Type B pancreatic cell (in vitro differentiated cells): ENCODE measurements at regions not wholly inside any gene's neighbourhood (a gene's known extent, or its start where the extent isn't known, plus 50 kb on each side); places are given as distances from the start of the nearest gene placed in this dataset.

Experiments
- DNase-seq: peaks from one replicate; pipeline ENCODE4 v3.0.0; 2021; ENCODE audit warnings: mixed read lengths; ENCODE audit not compliant: unreplicated experiment; ENCODE audit errors: extremely low spot score
- H3K27ac Mint-ChIP-seq: 2 replicates; pipeline ENCODE4 v1.8.0; 2021; ENCODE audit warnings: mild to moderate bottlenecking, mixed read lengths
- H3K27me3 Mint-ChIP-seq: 2 replicates; pipeline ENCODE4 v1.8.0; 2021; ENCODE audit warnings: mixed read lengths
- H3K36me3 Mint-ChIP-seq: 2 replicates; pipeline ENCODE4 v1.8.0; 2021; ENCODE audit warnings: mixed read lengths
- H3K4me1 Mint-ChIP-seq: one replicate; pipeline ENCODE4 v1.8.0; 2021; ENCODE audit warnings: mixed read lengths; ENCODE audit not compliant: unreplicated experiment
- H3K4me3 Mint-ChIP-seq: 2 replicates; pipeline ENCODE4 v1.8.0; 2021; ENCODE audit warnings: mild to moderate bottlenecking, mixed read lengths
- H3K9me3 Mint-ChIP-seq: 2 replicates; pipeline ENCODE4 v1.8.0; 2021; ENCODE audit warnings: mixed read lengths
- TF ChIP-seq, protein P1 (sequence below): fragments of 200-600 bp; sonication (generic); conservative IDR thresholded peaks from 2 replicates; pipeline ENCODE4 v1.5.0; 2021; ENCODE audit warnings: antibody characterized with exemption, mild to moderate bottlenecking

DNA sequence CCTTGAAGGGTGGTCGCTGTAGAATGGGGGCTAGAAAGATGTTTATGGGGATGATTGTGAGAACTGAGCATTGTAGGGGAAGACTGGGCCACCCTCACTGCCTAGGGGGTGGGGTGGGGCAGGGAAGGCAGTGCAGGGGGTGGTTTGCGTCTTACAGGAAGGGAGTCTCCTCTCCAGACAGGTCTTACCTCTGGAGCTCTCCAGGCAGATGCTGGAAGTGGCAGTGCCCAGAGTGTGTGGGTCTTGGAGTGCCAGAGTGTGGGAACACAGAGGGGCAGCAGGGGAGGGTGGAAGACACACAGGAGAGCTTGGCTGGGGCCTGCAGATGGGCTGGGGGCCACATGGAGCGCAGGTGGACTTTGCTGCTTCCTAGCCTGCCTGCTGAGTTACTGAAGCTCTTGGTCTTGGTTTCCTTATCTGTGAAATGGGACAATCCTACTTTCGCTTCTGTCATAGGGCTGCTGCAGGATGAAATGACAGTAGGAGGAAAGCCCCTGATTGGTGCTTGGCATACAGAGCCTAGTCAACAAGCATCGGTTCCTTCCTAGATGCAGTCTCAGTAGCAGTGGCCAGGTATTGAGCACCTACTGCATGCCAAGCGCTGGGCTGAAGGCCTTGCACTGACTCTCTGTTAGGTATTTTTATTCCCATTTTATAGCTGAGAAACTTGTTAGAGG is 118.3 kb downstream of the SLC25A47 start:
- H3K4me3 Mint-ChIP-seq: no peak overlapping the region
- no peaks in the 10 kb centered on the region for H3K27me3 Mint-ChIP-seq
- peaks cover 15% of the 10 kb centered on the region for H3K4me1 Mint-ChIP-seq
- H3K36me3 Mint-ChIP-seq: no peaks in the 10 kb centered on the region
- no peaks in the 10 kb centered on the region for H3K9me3 Mint-ChIP-seq
- no peak for DNase-seq
- H3K27ac Mint-ChIP-seq: peak overlapping the region; percentile 24
- TF ChIP-seq, protein P1, sequence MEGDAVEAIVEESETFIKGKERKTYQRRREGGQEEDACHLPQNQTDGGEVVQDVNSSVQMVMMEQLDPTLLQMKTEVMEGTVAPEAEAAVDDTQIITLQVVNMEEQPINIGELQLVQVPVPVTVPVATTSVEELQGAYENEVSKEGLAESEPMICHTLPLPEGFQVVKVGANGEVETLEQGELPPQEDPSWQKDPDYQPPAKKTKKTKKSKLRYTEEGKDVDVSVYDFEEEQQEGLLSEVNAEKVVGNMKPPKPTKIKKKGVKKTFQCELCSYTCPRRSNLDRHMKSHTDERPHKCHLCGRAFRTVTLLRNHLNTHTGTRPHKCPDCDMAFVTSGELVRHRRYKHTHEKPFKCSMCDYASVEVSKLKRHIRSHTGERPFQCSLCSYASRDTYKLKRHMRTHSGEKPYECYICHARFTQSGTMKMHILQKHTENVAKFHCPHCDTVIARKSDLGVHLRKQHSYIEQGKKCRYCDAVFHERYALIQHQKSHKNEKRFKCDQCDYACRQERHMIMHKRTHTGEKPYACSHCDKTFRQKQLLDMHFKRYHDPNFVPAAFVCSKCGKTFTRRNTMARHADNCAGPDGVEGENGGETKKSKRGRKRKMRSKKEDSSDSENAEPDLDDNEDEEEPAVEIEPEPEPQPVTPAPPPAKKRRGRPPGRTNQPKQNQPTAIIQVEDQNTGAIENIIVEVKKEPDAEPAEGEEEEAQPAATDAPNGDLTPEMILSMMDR: no peak

DNA sequence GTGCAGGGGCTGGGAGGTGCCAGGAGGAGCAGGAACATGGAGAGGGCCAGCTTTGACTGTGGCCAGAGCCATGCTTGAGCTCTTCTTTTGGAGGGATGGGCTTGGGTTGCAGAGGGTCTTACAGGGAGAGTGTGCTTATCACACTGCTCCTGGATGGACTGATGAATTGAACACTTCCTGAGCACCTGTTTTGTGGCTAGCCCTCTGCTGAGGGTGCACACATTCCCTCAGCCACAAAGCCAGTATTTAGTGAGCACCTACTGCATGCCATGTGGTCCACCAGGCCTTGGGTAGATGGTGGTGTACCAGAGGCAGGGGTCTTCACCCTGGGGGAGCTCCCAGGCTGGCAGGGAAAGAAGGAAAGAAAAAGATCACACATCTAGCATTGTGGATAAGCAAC is 118.9 kb downstream of the SLC25A47 start:
- H3K9me3 Mint-ChIP-seq: no peaks in the 10 kb centered on the region
- peaks cover 20% of the 10 kb centered on the region for H3K4me1 Mint-ChIP-seq
- H3K4me3 Mint-ChIP-seq: no peak overlapping the region
- H3K27ac Mint-ChIP-seq: no peak overlapping the region
- DNase-seq: no peak
- TF ChIP-seq, protein P1: no peak
- no peaks in the 10 kb centered on the region for H3K36me3 Mint-ChIP-seq
- H3K27me3 Mint-ChIP-seq: no peaks in the 10 kb centered on the region

DNA sequence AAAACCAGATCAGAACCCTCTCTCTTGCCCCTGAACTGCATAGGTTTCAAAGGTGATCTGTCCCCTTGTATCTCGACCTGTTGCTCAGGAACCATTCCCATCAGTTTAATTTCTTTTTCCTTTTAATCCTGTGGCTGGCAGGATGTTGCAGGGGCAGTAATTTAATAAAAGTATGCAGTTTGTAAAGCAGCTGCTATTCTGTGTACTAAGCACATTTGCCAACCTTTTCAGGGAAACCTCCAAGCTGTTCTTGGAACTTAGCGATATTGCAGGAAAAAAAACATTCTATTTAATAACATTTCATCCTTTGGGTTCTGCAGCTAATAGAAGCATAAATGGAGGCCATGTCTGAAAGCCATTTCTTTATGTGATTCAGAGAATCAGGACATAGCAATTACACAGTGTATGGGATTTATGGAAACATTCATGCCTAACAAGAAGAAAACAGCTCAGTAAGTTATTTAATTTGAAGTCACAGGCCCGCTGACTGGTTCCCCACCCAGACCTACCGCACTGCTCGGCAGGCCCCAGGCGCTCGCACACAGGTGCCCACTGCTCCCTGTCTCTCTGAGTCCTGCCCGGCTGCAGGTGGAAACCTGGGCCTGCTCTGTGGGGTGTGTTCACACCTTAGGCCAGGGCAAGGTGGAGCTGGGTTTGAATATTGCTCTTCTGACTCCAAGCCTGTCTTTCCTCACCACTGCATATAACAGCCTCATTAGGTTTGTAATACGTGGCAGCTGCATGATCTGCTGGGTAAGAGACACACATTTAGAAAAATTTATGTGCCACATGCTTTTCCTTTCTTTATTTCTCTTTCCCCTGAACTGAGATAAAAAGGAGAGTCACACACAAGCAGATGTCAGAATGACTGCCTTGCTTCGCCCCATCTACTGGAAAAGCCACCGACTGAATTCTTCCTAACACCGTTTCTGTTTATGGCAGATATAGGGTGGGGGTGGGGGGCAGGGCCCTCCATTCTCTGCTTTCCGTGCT is 119.7 kb downstream of the SLC25A47 start:
- H3K27ac Mint-ChIP-seq: no peak overlapping the region
- no peaks in the 10 kb centered on the region for H3K9me3 Mint-ChIP-seq
- no peak overlapping the region for H3K4me3 Mint-ChIP-seq
- DNase-seq: no peak
- H3K27me3 Mint-ChIP-seq: no peaks in the 10 kb centered on the region
- TF ChIP-seq, protein P1: no peak
- no peaks in the 10 kb centered on the region for H3K36me3 Mint-ChIP-seq
- H3K4me1 Mint-ChIP-seq: peaks cover 25% of the 10 kb centered on the region

DNA sequence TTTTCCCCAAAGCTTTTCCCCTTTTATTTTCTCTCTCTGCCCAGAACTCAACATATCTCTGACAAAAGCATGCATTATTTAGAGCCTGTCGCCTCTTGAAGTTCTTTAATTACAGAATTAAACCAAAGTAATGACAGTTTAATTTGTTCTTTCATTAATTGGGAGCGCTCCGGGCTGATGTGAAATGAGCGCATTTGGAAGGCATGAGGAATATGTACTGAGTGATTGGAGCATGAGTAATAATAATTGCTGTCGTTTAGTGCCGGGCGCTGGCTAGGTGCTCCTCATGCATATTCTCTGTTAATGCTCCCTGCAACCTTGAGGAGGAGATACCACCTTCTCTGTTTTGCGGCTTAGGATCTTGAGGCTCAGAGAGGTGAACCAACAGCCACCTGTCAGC is 120.5 kb downstream of the SLC25A47 start:
- peaks cover 25% of the 10 kb centered on the region for H3K4me1 Mint-ChIP-seq
- H3K9me3 Mint-ChIP-seq: no peaks in the 10 kb centered on the region
- no peaks in the 10 kb centered on the region for H3K27me3 Mint-ChIP-seq

DNA sequence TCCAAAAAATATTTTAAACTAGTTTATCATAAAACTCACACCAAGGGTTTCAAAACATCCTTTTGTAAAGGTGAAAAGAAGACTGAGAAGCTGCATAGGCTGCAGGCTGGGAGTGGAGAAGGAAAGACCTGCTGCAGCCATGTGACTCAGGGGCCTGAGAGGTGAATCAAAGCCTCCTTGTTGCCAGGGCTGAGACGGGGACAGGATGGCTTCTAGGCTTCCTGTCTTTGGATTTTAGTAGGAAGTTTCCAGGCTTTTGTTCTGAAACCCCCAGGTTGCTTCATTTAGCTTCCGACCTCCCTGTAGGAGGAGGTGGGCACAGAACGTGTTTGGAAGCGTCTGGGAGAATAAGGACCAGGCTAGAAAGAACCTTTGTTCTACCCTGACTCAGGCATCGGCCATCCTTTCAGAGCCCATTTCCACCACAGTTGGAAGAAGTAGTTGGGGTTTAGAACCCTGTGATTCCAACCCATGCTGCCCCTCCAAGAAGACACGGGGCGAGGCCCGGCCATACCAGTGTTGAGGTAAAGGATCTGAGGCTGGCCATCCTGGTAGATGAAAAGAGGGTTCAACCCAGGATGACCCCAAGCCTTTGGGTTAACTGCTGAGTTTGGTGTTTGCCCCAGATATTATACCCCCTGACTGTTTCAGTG is 122.4 kb downstream of the SLC25A47 start:
- Mint-ChIP-seq H3K27ac (no peak overlapping the region), H3K4me3 (no peak overlapping the region), H3K4me1 (peaks cover 10% of the 10 kb centered on the region), H3K36me3 (no peaks in the 10 kb centered on the region), H3K27me3 (no peaks in the 10 kb centered on the region), H3K9me3 (no peaks in the 10 kb centered on the region)
- TF ChIP-seq, protein P1: no peak
- DNase-seq: no peak

More for the DNA sequence above, 120.5 kb downstream of the SLC25A47 start:
- no peaks in the 10 kb centered on the region for H3K36me3 Mint-ChIP-seq
- no peak for DNase-seq
- no peak overlapping the region for H3K27ac Mint-ChIP-seq
- H3K4me3 Mint-ChIP-seq: no peak overlapping the region
- TF ChIP-seq, protein P1: no peak
